ENCODE measurements at regions not wholly inside any gene's neighbourhood (a gene's known extent, or its start where the extent isn't known, plus 50 kb on each side); places are given as distances from the start of the nearest gene placed in this dataset.

GRCh38 chr3:188006726-188007393 is 147.1 kb upstream of the LPP start:
- peak overlapping the region; percentile 23 for H3K27ac ChIP-seq (ENCODE audit: insufficient read depth, low read depth, low read length)
- peak overlapping the region; percentile 67 for H2AFZ ChIP-seq (ENCODE audit: low read depth, low read length)
- FAIRE-seq (peak; percentile 96), DNase-seq (ENCODE audit: low read depth, low spot score) (peak; percentile 94)
- no peaks in the 10 kb centered on the region for H3K9me3 ChIP-seq (replicated peaks; ENCODE audit: control insufficient read depth, insufficient read depth, low read length)
- intact Hi-C loops (cut with micrococcal nuclease) (no loop called here), dilution Hi-C loops (cut with MboI; ENCODE audit: extremely low pct_ligation_motif_present, low sequenced_read_pairs) (no loop called here)
- no peak overlapping the region for H3K9ac ChIP-seq (replicated peaks; ENCODE audit: extremely low read depth, insufficient read depth, low read length)
- H4K20me1 ChIP-seq (replicated peaks; ENCODE audit: control insufficient read depth, extremely low read depth, insufficient read depth, low read length) = no peaks in the 10 kb centered on the region
- no peaks in the 10 kb centered on the region for H3K36me3 ChIP-seq (ENCODE audit: control insufficient read depth in 2 of 2, extremely low read depth in 1 of 2, insufficient read depth in 2 of 2, low read length in 2 of 2)
- CTCF ChIA-PET = interaction anchor here (0.9 to 1.4 kb wide), 7 partner anchors 10 to 948 kb away, joined by 3 to 6 read pairs (median 3); partner anchors contain the start of gene BCL6
- no TSS peak for BruUV-seq (replicated peaks)
- H3K27me3 ChIP-seq (ENCODE audit: control insufficient read depth in 2 of 2, insufficient read depth in 2 of 2, low read length in 2 of 2) = no peaks in the 10 kb centered on the region
- POLR2A ChIA-PET = no interaction called here
- H3K4me2 ChIP-seq (ENCODE audit: insufficient read depth, low read length) = peak overlapping the region; percentile 18
- no peaks in the 10 kb centered on the region for H3K9me1 ChIP-seq (replicated peaks; ENCODE audit: control insufficient read depth, extremely low read depth, insufficient read depth, low read length)
- TF ChIP-seq POLR2AphosphoS5 (IDR thresholded peaks at IDR 0.05; ENCODE audit: insufficient read depth, low read depth, low read length) (peak; percentile 67), GATA2 (IDR thresholded peaks at IDR 0.05; ENCODE audit: insufficient read depth, insufficient read length, low read depth, low read length) (no peak), JUN (IDR thresholded peaks at IDR 0.05; ENCODE audit: borderline replicate concordance, insufficient read depth, insufficient read length, low read depth) (peak; percentile 46), EZH2 (IDR thresholded peaks at IDR 0.05; ENCODE audit: borderline replicate concordance, low read depth, low read length, severe bottlenecking) (no peak), FOS (IDR thresholded peaks at IDR 0.05; ENCODE audit: borderline replicate concordance, insufficient read depth, low read length) (peak; percentile 87), MYC (IDR thresholded peaks at IDR 0.05; ENCODE audit: low read depth, low read length) (peak; percentile 59)
- no peak overlapping the region for H3K4me3 ChIP-seq (replicated peaks in 1 of 3; ENCODE audit: insufficient read depth in 1 of 3, low read depth in 1 of 3, low read length in 3 of 3)
- H3K79me2 ChIP-seq (ENCODE audit: control insufficient read depth, insufficient read depth, low read length) = no peaks in the 10 kb centered on the region
- peaks cover 15% of the 10 kb centered on the region for H3K4me1 ChIP-seq (ENCODE audit: control insufficient read depth, extremely low read depth, insufficient read depth, low read length)

- Histone ChIP-seq H3K27me3 (ENCODE audit: control insufficient read depth in 2 of 2, insufficient read depth in 2 of 2, low read length in 2 of 2) (no peaks in the 10 kb centered on the region), H3K9me1 (replicated peaks; ENCODE audit: control insufficient read depth, extremely low read depth, insufficient read depth, low read length) (no peaks in the 10 kb centered on the region), H2AFZ (ENCODE audit: low read depth, low read length) (no peak overlapping the region), H3K27ac (ENCODE audit: insufficient read depth, low read depth, low read length) (no peak overlapping the region), H3K9ac (replicated peaks; ENCODE audit: extremely low read depth, insufficient read depth, low read length) (no peak overlapping the region), H3K79me2 (ENCODE audit: control insufficient read depth, insufficient read depth, low read length) (no peaks in the 10 kb centered on the region), H3K4me1 (ENCODE audit: control insufficient read depth, extremely low read depth, insufficient read depth, low read length) (peaks cover 15% of the 10 kb centered on the region), H3K36me3 (ENCODE audit: control insufficient read depth in 2 of 2, extremely low read depth in 1 of 2, insufficient read depth in 2 of 2, low read length in 2 of 2) (no peaks in the 10 kb centered on the region), H3K4me3 (replicated peaks in 1 of 3; ENCODE audit: insufficient read depth in 1 of 3, low read depth in 1 of 3, low read length in 3 of 3) (no peak overlapping the region), H3K4me2 (ENCODE audit: insufficient read depth, low read length) (no peak overlapping the region), H3K9me3 (replicated peaks; ENCODE audit: control insufficient read depth, insufficient read depth, low read length) (no peaks in the 10 kb centered on the region), H4K20me1 (replicated peaks; ENCODE audit: control insufficient read depth, extremely low read depth, insufficient read depth, low read length) (no peaks in the 10 kb centered on the region)
- ChIA-PET CTCF (no interaction called here), POLR2A (no interaction called here)
- dilution Hi-C loops (cut with MboI; ENCODE audit: extremely low pct_ligation_motif_present, low sequenced_read_pairs) (no loop called here), intact Hi-C loops (cut with micrococcal nuclease) (no loop called here)
- FAIRE-seq = no peak
- TF ChIP-seq GATA2 (IDR thresholded peaks at IDR 0.05; ENCODE audit: insufficient read depth, insufficient read length, low read depth, low read length) = no peak
- no peak for TF ChIP-seq MAX (IDR thresholded peaks at IDR 0.05; ENCODE audit: insufficient read depth, insufficient read length)
- no peak for TF ChIP-seq POLR2A (IDR thresholded peaks at IDR 0.05; ENCODE audit: low read depth, low read length)
- TF ChIP-seq CTCF (IDR thresholded peaks at IDR 0.05; ENCODE audit: extremely low read depth in 1 of 2, insufficient read depth in 1 of 2, low read depth in 1 of 2, low read length in 2 of 2) = no peak
- no peak for TF ChIP-seq MYC (IDR thresholded peaks at IDR 0.05; ENCODE audit: low read depth, low read length)
- no peak for TF ChIP-seq FOS (IDR thresholded peaks at IDR 0.05; ENCODE audit: borderline replicate concordance, insufficient read depth, low read length)
- no peak for TF ChIP-seq POLR2AphosphoS5 (IDR thresholded peaks at IDR 0.05; ENCODE audit: insufficient read depth, low read depth, low read length)
- DNase-seq (ENCODE audit: low read depth, low spot score) = no peak
- no TSS peak for BruUV-seq (replicated peaks)
These were observed 146.1 kb upstream of the LPP start for GRCh38 chr3:188007897-188008296.
